ENCODE measurements at regions not wholly inside any gene's neighbourhood (a gene's known extent, or its start where the extent isn't known, plus 50 kb on each side); places are given as distances from the start of the nearest gene placed in this dataset.

DNA sequence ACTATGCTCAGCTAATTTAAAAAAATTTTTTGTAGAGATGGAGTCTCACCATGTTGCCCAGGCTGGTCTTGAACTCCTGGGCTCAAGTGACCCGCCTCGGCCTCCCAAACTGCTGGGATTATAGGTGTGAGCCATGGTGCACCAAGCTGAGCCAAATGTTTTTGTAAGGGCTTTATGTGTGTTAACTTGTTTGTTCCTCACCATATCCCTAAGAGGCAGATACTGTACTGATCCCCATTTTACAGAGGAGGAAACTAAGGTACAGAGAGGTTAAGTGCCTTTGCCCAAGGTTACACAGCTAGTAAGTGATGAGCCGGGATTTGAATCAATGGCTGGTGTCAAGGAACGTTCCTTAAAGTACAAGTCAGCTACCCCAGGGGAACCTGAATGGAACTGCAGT is 85.3 kb upstream of the KLF7 start:
- Histone ChIP-seq H3K9me3 (no peaks in the 10 kb centered on the region), H3K27me3 (no peaks in the 10 kb centered on the region), H3K4me1 (ENCODE audit: insufficient read depth) (peaks cover 2% of the 10 kb centered on the region), H3K36me3 (no peaks in the 10 kb centered on the region), H3K27ac (no peak overlapping the region), H3K4me3 (no peak overlapping the region)
- WGBS, 3 donors = 86 to 96% (median 94%) methylated on average over 4 of the region's 4 CpGs
- TF ChIP-seq POLR2A (IDR thresholded peaks at IDR 0.05) = no peak
- no peak for TF ChIP-seq EP300 (IDR thresholded peaks at IDR 0.05)
- TF ChIP-seq, protein P1, sequence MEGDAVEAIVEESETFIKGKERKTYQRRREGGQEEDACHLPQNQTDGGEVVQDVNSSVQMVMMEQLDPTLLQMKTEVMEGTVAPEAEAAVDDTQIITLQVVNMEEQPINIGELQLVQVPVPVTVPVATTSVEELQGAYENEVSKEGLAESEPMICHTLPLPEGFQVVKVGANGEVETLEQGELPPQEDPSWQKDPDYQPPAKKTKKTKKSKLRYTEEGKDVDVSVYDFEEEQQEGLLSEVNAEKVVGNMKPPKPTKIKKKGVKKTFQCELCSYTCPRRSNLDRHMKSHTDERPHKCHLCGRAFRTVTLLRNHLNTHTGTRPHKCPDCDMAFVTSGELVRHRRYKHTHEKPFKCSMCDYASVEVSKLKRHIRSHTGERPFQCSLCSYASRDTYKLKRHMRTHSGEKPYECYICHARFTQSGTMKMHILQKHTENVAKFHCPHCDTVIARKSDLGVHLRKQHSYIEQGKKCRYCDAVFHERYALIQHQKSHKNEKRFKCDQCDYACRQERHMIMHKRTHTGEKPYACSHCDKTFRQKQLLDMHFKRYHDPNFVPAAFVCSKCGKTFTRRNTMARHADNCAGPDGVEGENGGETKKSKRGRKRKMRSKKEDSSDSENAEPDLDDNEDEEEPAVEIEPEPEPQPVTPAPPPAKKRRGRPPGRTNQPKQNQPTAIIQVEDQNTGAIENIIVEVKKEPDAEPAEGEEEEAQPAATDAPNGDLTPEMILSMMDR (IDR thresholded peaks at IDR 0.05) = no peak
- intact Hi-C loops (cut with DNase I) = no loop called here
- DNase-seq = no peak

DNA sequence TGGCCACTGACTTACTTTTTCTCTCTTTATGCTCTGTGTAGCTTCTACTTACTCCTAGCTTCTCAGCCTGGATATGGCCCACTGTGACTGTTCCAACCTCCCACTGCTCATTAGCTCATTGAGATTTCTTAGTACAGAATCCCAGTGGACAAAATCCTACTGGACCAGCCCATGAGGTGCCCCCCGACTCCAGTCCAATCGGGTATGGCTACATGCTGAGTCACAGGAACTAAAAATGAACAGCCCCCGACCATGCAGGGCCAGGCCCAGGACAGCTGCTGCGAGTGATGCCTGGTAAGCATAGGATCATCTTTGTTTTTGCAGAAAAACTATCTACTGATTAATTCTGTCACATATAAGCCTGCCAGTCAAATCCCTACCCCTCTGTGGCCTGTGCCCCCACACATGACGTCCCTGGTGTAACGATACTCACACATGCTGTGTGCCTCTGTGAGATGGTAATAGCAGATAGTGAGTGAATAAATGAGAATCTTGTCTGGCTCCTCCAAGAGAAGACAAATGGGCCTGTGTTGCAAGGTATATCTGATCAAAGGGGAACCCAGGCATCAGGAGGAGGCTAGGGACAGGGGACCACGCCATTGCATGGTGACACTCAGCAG is 85.9 kb upstream of the KLF7 start:
- Histone ChIP-seq H3K27me3 (no peaks in the 10 kb centered on the region), H3K36me3 (no peaks in the 10 kb centered on the region), H3K4me3 (no peak overlapping the region), H3K27ac (no peak overlapping the region), H3K9me3 (no peaks in the 10 kb centered on the region), H3K4me1 (ENCODE audit: insufficient read depth) (peaks cover 2% of the 10 kb centered on the region)
- DNase-seq = no peak
- intact Hi-C loops (cut with DNase I) = no loop called here
- 78 to 88% (median 84%) methylated on average over 7 of the region's 7 CpGs for WGBS, 3 donors
- TF ChIP-seq EP300 (IDR thresholded peaks at IDR 0.05) (no peak), POLR2A (IDR thresholded peaks at IDR 0.05) (no peak)
- TF ChIP-seq, protein P1 (IDR thresholded peaks at IDR 0.05) = no peak

DNA sequence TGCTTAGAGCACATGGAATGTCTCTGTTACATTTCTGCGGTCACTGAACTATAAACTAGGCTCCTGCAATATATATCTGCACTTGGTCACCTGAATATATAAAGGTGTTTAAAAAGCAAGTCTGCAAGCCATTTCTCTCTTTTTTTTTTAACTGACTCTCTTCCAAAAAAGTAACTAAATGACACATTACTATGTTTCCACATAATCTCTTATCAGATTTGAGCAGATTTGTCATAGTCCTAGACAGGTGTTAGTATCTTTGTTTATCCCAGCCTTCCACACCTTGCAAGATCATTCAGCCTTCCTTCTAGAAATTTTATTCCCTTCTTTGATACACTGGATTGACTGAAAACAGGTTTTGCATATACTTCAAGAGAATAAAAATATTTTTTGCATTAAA is 86.7 kb upstream of the KLF7 start:
- intact Hi-C loops (cut with DNase I) = no loop called here
- WGBS, 3 donors = 83 to 94% (median 85%) methylated on average over 1 of the region's 1 CpG

DNA sequence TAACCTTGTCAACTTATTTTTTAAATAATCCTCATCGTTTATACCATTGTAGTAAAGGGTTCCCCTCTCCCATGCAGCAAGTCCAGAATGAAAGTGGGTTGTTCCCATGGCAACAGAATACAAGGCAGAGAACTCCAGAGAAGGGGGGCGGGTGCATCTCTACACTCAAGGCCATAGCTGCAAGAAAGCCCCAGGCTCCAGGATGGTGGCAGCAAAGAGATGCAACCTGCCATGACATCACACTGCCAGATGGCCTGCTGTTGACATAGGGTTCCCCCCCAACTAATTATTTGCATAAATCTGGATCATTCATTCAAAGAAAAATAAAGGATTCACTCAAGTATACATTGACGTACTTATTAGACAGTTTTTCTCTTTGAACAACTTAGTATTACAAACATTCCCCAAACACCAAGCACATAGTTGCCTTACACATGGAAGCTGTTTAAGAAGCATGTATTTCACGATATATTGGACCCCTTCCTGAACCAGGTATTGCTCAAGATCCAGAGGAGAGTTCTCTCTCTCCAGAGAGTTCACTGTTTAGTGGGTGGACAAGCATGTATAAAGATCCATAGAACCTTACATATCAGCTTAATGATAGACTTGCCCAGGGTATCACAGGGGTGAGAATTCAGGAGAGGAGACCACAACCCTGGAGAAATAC is 87.4 kb upstream of the KLF7 start:
- H3K9me3 ChIP-seq = no peaks in the 10 kb centered on the region
- H3K36me3 ChIP-seq = no peaks in the 10 kb centered on the region
- TF ChIP-seq, protein P1 (IDR thresholded peaks at IDR 0.05) = no peak
- no peak for TF ChIP-seq EP300 (IDR thresholded peaks at IDR 0.05)
- TF ChIP-seq POLR2A (IDR thresholded peaks at IDR 0.05) = no peak
- H3K27me3 ChIP-seq = no peaks in the 10 kb centered on the region
- peaks cover 3% of the 10 kb centered on the region for H3K4me1 ChIP-seq (ENCODE audit: insufficient read depth)
- H3K4me3 ChIP-seq = no peak overlapping the region
- 70 to 92% (median 87%) methylated on average over 4 of the region's 4 CpGs for WGBS, 3 donors
- no peak overlapping the region for H3K27ac ChIP-seq
- intact Hi-C loops (cut with DNase I) = no loop called here
- no peak for DNase-seq

More for the DNA sequence above, 86.7 kb upstream of the KLF7 start:
- no peak for DNase-seq
- Histone ChIP-seq H3K27ac (no peak overlapping the region), H3K4me3 (no peak overlapping the region), H3K27me3 (no peaks in the 10 kb centered on the region), H3K4me1 (ENCODE audit: insufficient read depth) (peaks cover 2% of the 10 kb centered on the region), H3K36me3 (no peaks in the 10 kb centered on the region), H3K9me3 (no peaks in the 10 kb centered on the region)
- TF ChIP-seq EP300 (IDR thresholded peaks at IDR 0.05) (no peak), POLR2A (IDR thresholded peaks at IDR 0.05) (no peak)
- TF ChIP-seq, protein P1 (IDR thresholded peaks at IDR 0.05) = no peak

Data from ovary (tissue), 7 donors.